ENCODE measurements at regions not wholly inside any gene's neighbourhood (a gene's known extent, or its start where the extent isn't known, plus 50 kb on each side); places are given as distances from the start of the nearest gene placed in this dataset.

GRCh38 chr9:87276851-87277261 is 220.8 kb upstream of the DAPK1 start:
- Histone ChIP-seq H3K4me3 (ENCODE audit: low read depth in 1 of 2, low read length in 2 of 2) (no peak overlapping the region), H3K9ac (ENCODE audit: low read length) (no peak overlapping the region), H3K27ac (ENCODE audit: low read depth, low read length) (no peak overlapping the region), H3K4me1 (ENCODE audit: insufficient read depth, low read length) (no peaks in the 10 kb centered on the region), H3K9me3 (ENCODE audit: low read length) (no peaks in the 10 kb centered on the region), H3K27me3 (ENCODE audit: control insufficient read depth in 1 of 2, insufficient read depth in 2 of 2, low read length in 2 of 2) (no peaks in the 10 kb centered on the region), H3K36me3 (ENCODE audit: insufficient read depth, low read length) (no peaks in the 10 kb centered on the region)

GRCh38 chr9:87277346-87277745 is 220.3 kb upstream of the DAPK1 start:
- Histone ChIP-seq H3K27ac (ENCODE audit: low read depth, low read length) (no peak overlapping the region), H3K4me1 (ENCODE audit: insufficient read depth, low read length) (no peaks in the 10 kb centered on the region), H3K4me3 (ENCODE audit: low read depth in 1 of 2, low read length in 2 of 2) (no peak overlapping the region), H3K27me3 (ENCODE audit: control insufficient read depth in 1 of 2, insufficient read depth in 2 of 2, low read length in 2 of 2) (no peaks in the 10 kb centered on the region), H3K36me3 (ENCODE audit: insufficient read depth, low read length) (no peaks in the 10 kb centered on the region), H3K9ac (ENCODE audit: low read length) (no peak overlapping the region), H3K9me3 (ENCODE audit: low read length) (no peaks in the 10 kb centered on the region)

GRCh38 chr9:87278971-87279733 is 218.5 kb upstream of the DAPK1 start:
- no peaks in the 10 kb centered on the region for H3K9me3 ChIP-seq (ENCODE audit: low read length)
- no peak overlapping the region for H3K4me3 ChIP-seq (ENCODE audit: low read depth in 1 of 2, low read length in 2 of 2)
- H3K4me1 ChIP-seq (ENCODE audit: insufficient read depth, low read length): no peaks in the 10 kb centered on the region
- no peaks in the 10 kb centered on the region for H3K27me3 ChIP-seq (ENCODE audit: control insufficient read depth in 1 of 2, insufficient read depth in 2 of 2, low read length in 2 of 2)
- no peaks in the 10 kb centered on the region for H3K36me3 ChIP-seq (ENCODE audit: insufficient read depth, low read length)
- H3K27ac ChIP-seq (ENCODE audit: low read depth, low read length): no peak overlapping the region
- no peak overlapping the region for H3K9ac ChIP-seq (ENCODE audit: low read length)

- Histone ChIP-seq H3K4me1 (ENCODE audit: insufficient read depth, low read length) (peaks cover 4% of the 10 kb centered on the region), H3K36me3 (ENCODE audit: insufficient read depth, low read length) (no peaks in the 10 kb centered on the region), H3K4me3 (ENCODE audit: low read depth in 1 of 2, low read length in 2 of 2) (no peak overlapping the region), H3K9me3 (ENCODE audit: low read length) (no peaks in the 10 kb centered on the region), H3K27ac (ENCODE audit: low read depth, low read length) (no peak overlapping the region), H3K9ac (ENCODE audit: low read length) (no peak overlapping the region), H3K27me3 (ENCODE audit: control insufficient read depth in 1 of 2, insufficient read depth in 2 of 2, low read length in 2 of 2) (no peaks in the 10 kb centered on the region)
These were observed 217.2 kb upstream of the DAPK1 start for GRCh38 chr9:87280421-87280820.

- H3K9ac ChIP-seq (ENCODE audit: low read length): no peak overlapping the region
- H3K4me3 ChIP-seq (ENCODE audit: low read depth in 1 of 2, low read length in 2 of 2): no peak overlapping the region
- no peaks in the 10 kb centered on the region for H3K27me3 ChIP-seq (ENCODE audit: control insufficient read depth in 1 of 2, insufficient read depth in 2 of 2, low read length in 2 of 2)
- H3K27ac ChIP-seq (ENCODE audit: low read depth, low read length): no peak overlapping the region
- H3K4me1 ChIP-seq (ENCODE audit: insufficient read depth, low read length): peaks cover 9% of the 10 kb centered on the region
- no peaks in the 10 kb centered on the region for H3K36me3 ChIP-seq (ENCODE audit: insufficient read depth, low read length)
- H3K9me3 ChIP-seq (ENCODE audit: low read length): no peaks in the 10 kb centered on the region
These were observed 215.1 kb upstream of the DAPK1 start for GRCh38 chr9:87282538-87282937.

GRCh38 chr9:87283585-87283984 is 214.1 kb upstream of the DAPK1 start:
- Histone ChIP-seq H3K27me3 (ENCODE audit: control insufficient read depth in 1 of 2, insufficient read depth in 2 of 2, low read length in 2 of 2) (no peaks in the 10 kb centered on the region), H3K4me3 (ENCODE audit: low read depth in 1 of 2, low read length in 2 of 2) (no peak overlapping the region), H3K27ac (ENCODE audit: low read depth, low read length) (no peak overlapping the region), H3K4me1 (ENCODE audit: insufficient read depth, low read length) (peaks cover 9% of the 10 kb centered on the region), H3K36me3 (ENCODE audit: insufficient read depth, low read length) (no peaks in the 10 kb centered on the region), H3K9ac (ENCODE audit: low read length) (no peak overlapping the region), H3K9me3 (ENCODE audit: low read length) (no peaks in the 10 kb centered on the region)

- Histone ChIP-seq H3K4me3 (ENCODE audit: low read depth in 1 of 2, low read length in 2 of 2) (no peak overlapping the region), H3K27me3 (ENCODE audit: control insufficient read depth in 1 of 2, insufficient read depth in 2 of 2, low read length in 2 of 2) (no peaks in the 10 kb centered on the region), H3K36me3 (ENCODE audit: insufficient read depth, low read length) (no peaks in the 10 kb centered on the region), H3K9ac (ENCODE audit: low read length) (no peak overlapping the region), H3K9me3 (ENCODE audit: low read length) (no peaks in the 10 kb centered on the region), H3K27ac (ENCODE audit: low read depth, low read length) (no peak overlapping the region), H3K4me1 (ENCODE audit: insufficient read depth, low read length) (peaks cover 9% of the 10 kb centered on the region)
These were observed 212.3 kb upstream of the DAPK1 start for GRCh38 chr9:87285183-87285850.

GRCh38 chr9:87286506-87286905 is 211.2 kb upstream of the DAPK1 start:
- Histone ChIP-seq H3K36me3 (ENCODE audit: insufficient read depth, low read length) (no peaks in the 10 kb centered on the region), H3K27me3 (ENCODE audit: control insufficient read depth in 1 of 2, insufficient read depth in 2 of 2, low read length in 2 of 2) (no peaks in the 10 kb centered on the region), H3K4me1 (ENCODE audit: insufficient read depth, low read length) (peaks cover 9% of the 10 kb centered on the region), H3K9me3 (ENCODE audit: low read length) (no peaks in the 10 kb centered on the region), H3K4me3 (ENCODE audit: low read depth in 1 of 2, low read length in 2 of 2) (no peak overlapping the region), H3K27ac (ENCODE audit: low read depth, low read length) (no peak overlapping the region), H3K9ac (ENCODE audit: low read length) (no peak overlapping the region)

- no peaks in the 10 kb centered on the region for H3K36me3 ChIP-seq (ENCODE audit: insufficient read depth, low read length)
- H3K9me3 ChIP-seq (ENCODE audit: low read length): no peaks in the 10 kb centered on the region
- peaks cover 5% of the 10 kb centered on the region for H3K4me1 ChIP-seq (ENCODE audit: insufficient read depth, low read length)
- H3K9ac ChIP-seq (ENCODE audit: low read length): no peak overlapping the region
- H3K27me3 ChIP-seq (ENCODE audit: control insufficient read depth in 1 of 2, insufficient read depth in 2 of 2, low read length in 2 of 2): no peaks in the 10 kb centered on the region
- no peak overlapping the region for H3K27ac ChIP-seq (ENCODE audit: low read depth, low read length)
- no peak overlapping the region for H3K4me3 ChIP-seq (ENCODE audit: low read depth in 1 of 2, low read length in 2 of 2)
These were observed 207.2 kb upstream of the DAPK1 start for GRCh38 chr9:87290241-87291052.

GRCh38 chr9:87292449-87293191 is 205.0 kb upstream of the DAPK1 start:
- Histone ChIP-seq H3K4me1 (ENCODE audit: insufficient read depth, low read length) (no peaks in the 10 kb centered on the region), H3K27me3 (ENCODE audit: control insufficient read depth in 1 of 2, insufficient read depth in 2 of 2, low read length in 2 of 2) (no peaks in the 10 kb centered on the region), H3K9ac (ENCODE audit: low read length) (no peak overlapping the region), H3K4me3 (ENCODE audit: low read depth in 1 of 2, low read length in 2 of 2) (no peak overlapping the region), H3K9me3 (ENCODE audit: low read length) (no peaks in the 10 kb centered on the region), H3K36me3 (ENCODE audit: insufficient read depth, low read length) (no peaks in the 10 kb centered on the region), H3K27ac (ENCODE audit: low read depth, low read length) (no peak overlapping the region)

GRCh38 chr9:87294126-87294525 is 203.5 kb upstream of the DAPK1 start:
- Histone ChIP-seq H3K36me3 (ENCODE audit: insufficient read depth, low read length) (no peaks in the 10 kb centered on the region), H3K4me1 (ENCODE audit: insufficient read depth, low read length) (no peaks in the 10 kb centered on the region), H3K27ac (ENCODE audit: low read depth, low read length) (no peak overlapping the region), H3K9ac (ENCODE audit: low read length) (no peak overlapping the region), H3K4me3 (ENCODE audit: low read depth in 1 of 2, low read length in 2 of 2) (no peak overlapping the region), H3K27me3 (ENCODE audit: control insufficient read depth in 1 of 2, insufficient read depth in 2 of 2, low read length in 2 of 2) (no peaks in the 10 kb centered on the region), H3K9me3 (ENCODE audit: low read length) (no peaks in the 10 kb centered on the region)
